SK-N-SH treated with all-trans-retinoic acid at 6 μM for 48 hours (cell line): ENCODE measurements at regions not wholly inside any gene's neighbourhood (a gene's known extent, or its start where the extent isn't known, plus 50 kb on each side); places are given as distances from the start of the nearest gene placed in this dataset.

Experiments used
- TCF4 ChIP-seq: fragments of 250-450 bp; sonication (Bioruptor Pico); IDR thresholded peaks from 2 replicates; pipeline ENCODE4 v1.8.0; 2021; ENCODE audit warnings: mild to moderate bottlenecking, moderate library complexity, borderline replicate concordance
- ZC3H10 ChIP-seq: fragments of 250-450 bp; sonication (Bioruptor Pico); IDR thresholded peaks from 2 replicates; pipeline ENCODE4 v1.5.1; 2021; ENCODE audit warnings: mild to moderate bottlenecking, moderate library complexity
- ZFP30 ChIP-seq: fragments of 450-650 bp; formaldehyde crosslinking; IDR thresholded peaks from 2 replicates; pipeline ENCODE4 v1.5.0; 2022; ENCODE audit warnings: mild to moderate bottlenecking, moderate library complexity
- TF ChIP-seq, protein P1 (sequence below): fragments of 250-450 bp; sonication (Bioruptor Pico); IDR thresholded peaks from 2 replicates; pipeline ENCODE4 v1.5.1; 2020; ENCODE audit warnings: low read depth, mild to moderate bottlenecking, moderate library complexity

DNA sequence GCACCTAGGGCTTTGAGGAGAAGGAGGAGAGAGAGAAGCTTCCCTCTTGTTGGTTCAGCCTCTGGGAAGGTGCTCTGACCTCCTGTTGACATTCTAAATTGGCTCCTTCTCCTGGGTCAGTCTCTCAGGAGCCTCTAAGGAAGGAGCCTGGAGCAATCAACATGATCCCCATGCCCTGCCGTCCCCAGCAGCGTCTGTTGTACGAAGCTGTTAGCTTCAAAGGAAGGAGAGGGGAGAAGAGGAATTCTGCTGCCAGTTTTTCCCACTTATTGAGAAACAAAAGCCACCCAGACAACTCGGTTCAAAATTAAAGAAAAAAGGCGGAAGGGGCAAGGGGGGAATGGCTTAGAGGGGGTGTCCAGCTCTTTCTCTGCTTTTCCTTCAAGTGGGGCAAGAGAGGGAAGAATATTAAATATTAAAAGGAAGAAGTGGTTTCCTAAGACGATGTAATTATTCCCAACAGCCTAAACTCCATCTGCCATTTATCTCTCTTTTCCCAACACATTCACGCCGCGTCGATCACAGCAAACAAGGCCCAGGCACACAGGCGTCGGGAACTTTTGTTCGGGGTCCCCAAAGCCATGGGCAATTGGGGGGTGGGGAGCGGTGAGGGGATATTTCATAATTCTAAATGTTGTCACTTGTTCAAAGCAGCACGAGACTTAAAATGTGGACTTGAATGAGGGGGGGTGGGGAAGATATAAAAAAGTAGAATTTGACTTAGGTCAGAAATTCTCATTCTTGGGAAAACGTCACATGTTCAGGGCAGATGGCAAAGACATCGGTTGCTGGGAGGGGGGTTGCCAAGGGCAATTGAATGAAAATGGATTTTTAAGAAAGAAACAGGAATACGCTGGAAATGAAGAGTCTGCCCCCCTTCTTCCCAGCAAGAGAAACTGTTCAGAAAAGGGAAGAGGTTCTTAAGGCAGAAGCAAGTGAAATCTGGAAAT, 116.8 kb upstream of the CACNA1A start:
- no peak for TF ChIP-seq ZFP30 (CRISPR knock-in tag)
- TF ChIP-seq, protein P1, sequence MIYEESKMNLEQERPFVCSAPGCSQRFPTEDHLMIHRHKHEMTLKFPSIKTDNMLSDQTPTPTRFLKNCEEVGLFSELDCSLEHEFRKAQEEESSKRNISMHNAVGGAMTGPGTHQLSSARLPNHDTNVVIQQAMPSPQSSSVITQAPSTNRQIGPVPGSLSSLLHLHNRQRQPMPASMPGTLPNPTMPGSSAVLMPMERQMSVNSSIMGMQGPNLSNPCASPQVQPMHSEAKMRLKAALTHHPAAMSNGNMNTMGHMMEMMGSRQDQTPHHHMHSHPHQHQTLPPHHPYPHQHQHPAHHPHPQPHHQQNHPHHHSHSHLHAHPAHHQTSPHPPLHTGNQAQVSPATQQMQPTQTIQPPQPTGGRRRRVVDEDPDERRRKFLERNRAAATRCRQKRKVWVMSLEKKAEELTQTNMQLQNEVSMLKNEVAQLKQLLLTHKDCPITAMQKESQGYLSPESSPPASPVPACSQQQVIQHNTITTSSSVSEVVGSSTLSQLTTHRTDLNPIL (CRISPR knock-in tag), result no peak
- no peak for TF ChIP-seq ZC3H10
- TF ChIP-seq TCF4 (CRISPR knock-in tag), result no peak
